H9 (cell line): ENCODE measurements at regions not wholly inside any gene's neighbourhood (a gene's known extent, or its start where the extent isn't known, plus 50 kb on each side); places are given as distances from the start of the nearest gene placed in this dataset.

Source experiments
- DNase-seq: peaks from one replicate; pipeline ENCODE4 v3.0.0-alpha.2; 2017
- H2AFZ ChIP-seq: one replicate; pipeline ENCODE4 v1.6.1; 2013; ENCODE audit warnings: mild to moderate bottlenecking, low read length, control low read depth, moderate library complexity
- H2AK5ac ChIP-seq: 2 replicates; pipeline ENCODE4 v1.6.1; 2013; ENCODE audit warnings: low read length, control low read depth, mixed read lengths; ENCODE audit not compliant: insufficient read length
- H2BK120ac ChIP-seq: one replicate; pipeline ENCODE4 v1.6.1; 2013; ENCODE audit warnings: low read depth, mild to moderate bottlenecking, low read length, control low read depth, inconsistent platforms; ENCODE audit not compliant: poor library complexity, severe bottlenecking
- H2BK12ac ChIP-seq: 2 replicates; pipeline ENCODE4 v1.6.1; 2013; ENCODE audit warnings: low read length, control low read depth, mixed read lengths, low read depth; ENCODE audit not compliant: insufficient read length
- H2BK15ac ChIP-seq: 2 replicates; pipeline ENCODE4 v1.6.1; 2013; ENCODE audit warnings: low read depth, low read length, control low read depth
- H2BK20ac ChIP-seq: one replicate; pipeline ENCODE4 v1.6.1; 2013; ENCODE audit warnings: low read depth, mild to moderate bottlenecking, low read length, control low read depth, inconsistent platforms; ENCODE audit not compliant: poor library complexity, severe bottlenecking
- H2BK5ac ChIP-seq: 2 replicates; pipeline ENCODE4 v1.6.1; 2013; ENCODE audit warnings: low read length, control low read depth, mixed read lengths; ENCODE audit not compliant: insufficient read length
- H3K14ac ChIP-seq: 2 replicates; pipeline ENCODE4 v1.6.1; 2013; ENCODE audit warnings: low read length, control low read depth; ENCODE audit not compliant: insufficient read depth
- H3K18ac ChIP-seq: 2 replicates; pipeline ENCODE4 v1.6.1; 2013; ENCODE audit warnings: low read depth, mild to moderate bottlenecking, mixed read lengths, low read length, control low read depth; ENCODE audit not compliant: insufficient read length
- H3K23ac ChIP-seq: 2 replicates; pipeline ENCODE4 v1.6.1; 2013; ENCODE audit warnings: low read length, control low read depth, mixed read lengths, low read depth; ENCODE audit not compliant: insufficient read length
- H3K23me2 ChIP-seq: 2 replicates; pipeline ENCODE4 v1.6.1; 2013; ENCODE audit warnings: low read depth, mild to moderate bottlenecking, mixed read lengths, low read length, control low read depth; ENCODE audit not compliant: insufficient read length, poor library complexity, severe bottlenecking
- H3K27ac ChIP-seq: 2 replicates; pipeline ENCODE4 v1.5.1; 2013; ENCODE audit warnings: low read length, control low read depth, mixed read lengths, low read depth; ENCODE audit not compliant: insufficient read length
- H3K27me3 ChIP-seq: 2 replicates; pipeline ENCODE4 v1.6.1; 2013; ENCODE audit warnings: low read length, control low read depth, inconsistent platforms; ENCODE audit not compliant: insufficient read depth
- H3K4ac ChIP-seq: 2 replicates; pipeline ENCODE4 v1.6.1; 2013; ENCODE audit warnings: low read depth, mild to moderate bottlenecking, control low read depth, inconsistent platforms, low read length, moderate library complexity
- H3K4me1 ChIP-seq: 2 replicates; pipeline ENCODE4 v1.6.1; 2013; ENCODE audit warnings: low read length, control low read depth, inconsistent platforms; ENCODE audit not compliant: insufficient read depth
- H3K4me2 ChIP-seq: 2 replicates; pipeline ENCODE4 v1.6.1; 2013; ENCODE audit warnings: low read length, control low read depth, mixed read lengths; ENCODE audit not compliant: insufficient read length, insufficient read depth
- H3K56ac ChIP-seq: 2 replicates; pipeline ENCODE4 v1.6.1; 2013; ENCODE audit warnings: low read depth, mild to moderate bottlenecking, mixed read lengths, low read length, control low read depth; ENCODE audit not compliant: insufficient read length
- H3K79me1 ChIP-seq: 2 replicates; pipeline ENCODE4 v1.6.1; 2013; ENCODE audit warnings: low read depth, mild to moderate bottlenecking, moderate library complexity, low read length, control low read depth, inconsistent platforms; ENCODE audit not compliant: insufficient read depth, poor library complexity, severe bottlenecking
- H3K79me2 ChIP-seq: 2 replicates; pipeline ENCODE4 v1.6.1; 2013; ENCODE audit warnings: low read length, control low read depth, inconsistent platforms; ENCODE audit not compliant: insufficient read depth
- H3K9ac ChIP-seq: 2 replicates; pipeline ENCODE4 v1.6.1; 2013; ENCODE audit warnings: low read length, control low read depth, mixed read lengths; ENCODE audit not compliant: insufficient read length; ENCODE audit errors: extremely low read depth
- H3K9me3 ChIP-seq: one replicate; pipeline ENCODE4 v1.6.1; 2013; ENCODE audit warnings: low read depth, low read length, inconsistent platforms; ENCODE audit not compliant: control insufficient read depth
- H3T11ph ChIP-seq: one replicate; pipeline ENCODE4 v1.6.1; 2013; ENCODE audit warnings: mild to moderate bottlenecking, low read length, control low read depth, inconsistent platforms
- H4K20me1 ChIP-seq: one replicate; pipeline ENCODE4 v1.6.1; 2013; ENCODE audit not compliant: control insufficient read depth, insufficient read length, insufficient read depth
- H4K5ac ChIP-seq: 2 replicates; pipeline ENCODE4 v1.6.1; 2013; ENCODE audit warnings: low read depth, mild to moderate bottlenecking, mixed read lengths, low read length, control low read depth; ENCODE audit not compliant: insufficient read length
- H4K8ac ChIP-seq: replicated peaks from 2 replicates; pipeline ENCODE4 v1.6.1; 2013; ENCODE audit warnings: low read length, control low read depth, mixed read lengths, low read depth; ENCODE audit not compliant: insufficient read length
- H4K91ac ChIP-seq: 2 replicates; pipeline ENCODE4 v1.6.1; 2013; ENCODE audit warnings: low read depth, mild to moderate bottlenecking, moderate library complexity, mixed read lengths, low read length, control low read depth; ENCODE audit not compliant: insufficient read length
- H3K27ac Mint-ChIP-seq, 3 experiments: 2 replicates in 2 of 3; 3 replicates in 1 of 3; pipeline ENCODE4 v1.8.0; 2020 to 2021; ENCODE audit warnings: mixed read lengths in 3 of 3, mild to moderate bottlenecking in 1 of 3, moderate library complexity in 1 of 3
- H3K27me3 Mint-ChIP-seq: 2 replicates; pipeline ENCODE4 v1.8.0; 2021; ENCODE audit warnings: low read depth, mild to moderate bottlenecking, moderate library complexity, mixed read lengths
- H3K36me3 Mint-ChIP-seq, 3 experiments: 2 replicates in 2 of 3; 3 replicates in 1 of 3; pipeline ENCODE4 v1.8.0; 2020 to 2021; ENCODE audit warnings: low read depth in 3 of 3, mixed read lengths in 3 of 3; ENCODE audit not compliant: insufficient read depth in 1 of 3
- H3K4me1 Mint-ChIP-seq, 2 experiments: 2 replicates each; pipeline ENCODE4 v1.8.0; 2020; ENCODE audit warnings: mixed read lengths in 2 of 2
- H3K4me3 Mint-ChIP-seq, 2 experiments: 2 replicates in 1 of 2; 3 replicates in 1 of 2; pipeline ENCODE4 v1.8.0; 2020 to 2021; ENCODE audit warnings: mild to moderate bottlenecking in 2 of 2, mixed read lengths in 2 of 2, moderate library complexity in 1 of 2
- H3K9me3 Mint-ChIP-seq, 2 experiments: 2 replicates in 1 of 2; 3 replicates in 1 of 2; pipeline ENCODE4 v1.8.0; 2020; ENCODE audit warnings: mild to moderate bottlenecking in 2 of 2, mixed read lengths in 2 of 2, moderate library complexity in 1 of 2
- CTCF ChIP-seq: fragments of 200-600 bp; sonication (generic); conservative IDR thresholded peaks from 3 replicates; pipeline ENCODE4 v1.8.0; 2021; ENCODE audit warnings: antibody characterized with exemption, mild to moderate bottlenecking

GRCh38 chr2:76446872-76447271 is 736.2 kb upstream of the GCFC2 start:
- no peak overlapping the region for H3K4me3 Mint-ChIP-seq
- H3K9me3 ChIP-seq, result no peaks in the 10 kb centered on the region
- no peak overlapping the region for H4K91ac ChIP-seq
- H3K56ac ChIP-seq, result no peak overlapping the region
- H2BK20ac ChIP-seq, result no peak overlapping the region
- no peaks in the 10 kb centered on the region for H3K27me3 ChIP-seq
- H3K4me1 Mint-ChIP-seq, result peaks cover 11 to 16% of the 10 kb centered on the region in 2 experiments
- H3T11ph ChIP-seq, result no peak overlapping the region
- H3K79me2 ChIP-seq, result no peaks in the 10 kb centered on the region
- no peak overlapping the region for H3K4ac ChIP-seq
- peak overlapping the region; percentile 4 to 93 (median 92); a peak in 5 of 7 replicates for H3K27ac Mint-ChIP-seq
- no peak overlapping the region for H3K9ac ChIP-seq
- H2AFZ ChIP-seq, result peak overlapping the region; percentile 92
- H3K27me3 Mint-ChIP-seq, result no peaks in the 10 kb centered on the region
- H2AK5ac ChIP-seq, result no peak overlapping the region
- H3K27ac ChIP-seq, result no peak overlapping the region
- H4K20me1 ChIP-seq, result no peaks in the 10 kb centered on the region
- no peaks in the 10 kb centered on the region; the same call in 1 of the 2 replicates for H3K4me1 ChIP-seq
- no peaks in the 10 kb centered on the region for H3K79me1 ChIP-seq
- no peak overlapping the region for H4K5ac ChIP-seq
- H3K4me2 ChIP-seq, result peak overlapping the region; percentile 18
- no peak overlapping the region; the same call in 1 of the 2 replicates for H3K14ac ChIP-seq
- no peak for DNase-seq
- H2BK120ac ChIP-seq, result no peak overlapping the region
- H3K18ac ChIP-seq, result no peak overlapping the region
- peaks cover 20 to 23% of the 10 kb centered on the region in 2 experiments for H3K9me3 Mint-ChIP-seq
- no peak overlapping the region for H2BK15ac ChIP-seq
- H3K23me2 ChIP-seq, result no peaks in the 10 kb centered on the region
- H4K8ac ChIP-seq, result no peak overlapping the region
- H2BK12ac ChIP-seq, result no peak overlapping the region
- peaks cover 11 to 25% (median 17%) of the 10 kb centered on the region in 3 experiments for H3K36me3 Mint-ChIP-seq
- H2BK5ac ChIP-seq, result no peak overlapping the region
- H3K23ac ChIP-seq, result no peak overlapping the region
- TF ChIP-seq CTCF, result no peak
